ENCODE measurements at regions not wholly inside any gene's neighbourhood (a gene's known extent, or its start where the extent isn't known, plus 50 kb on each side); places are given as distances from the start of the nearest gene placed in this dataset.

GRCh38 chr2:195322324-195322723 lies 334.7 kb upstream of the SLC39A10 start:
- peak overlapping the region; percentile 75 to 76 for H3K27ac ChIP-seq
- peak; percentile 5 to 69 for DNase-seq (ENCODE audit: low read depth in 1 of 2, low spot score in 1 of 2)
- H3K4me2 ChIP-seq = peak overlapping the region; percentile 55
- H3K9me3 ChIP-seq = 0 out of 3 replicates have a peak, but pooled peaks cover 5% of the 10 kb centered on the region
- 8% methylated on average over 4 of the region's 4 CpGs for WGBS (ENCODE audit: missing lambda C conversion rate)
- ChIA-PET CTCF (interaction anchor here (2.7 kb wide), 1 partner anchor 338 kb away, joined by 11 read pairs; no protein-coding TSS in a partner anchor), POLR2A (interaction anchor here (1.6 kb wide), 1 partner anchor 334 kb away, joined by 10 read pairs; the partner anchor contains the start of gene SLC39A10)
- TF ChIP-seq SMC3 (IDR thresholded peaks at IDR 0.05) = peak; percentile 20; the same call in 1 of the 3 replicates
- no peak for TF ChIP-seq PBX3 (IDR thresholded peaks at IDR 0.05)
- peak; percentile 69 for TF ChIP-seq GATA3 (IDR thresholded peaks at IDR 0.05; ENCODE audit: borderline replicate concordance)
- FAIRE-seq = no peak
- peak; percentile 48 to 56; a peak in 4 of 6 replicates for ATAC-seq
- no peak overlapping the region for H3K4me3 ChIP-seq
- H3K4me1 ChIP-seq = peaks cover 53% of the 10 kb centered on the region

- Histone ChIP-seq H3K4me1 (peaks cover 53% of the 10 kb centered on the region), H3K27ac (peak overlapping the region; percentile 75 to 79), H3K4me3 (no peak overlapping the region), H3K9me3 (0 out of 3 replicates have a peak, but pooled peaks cover 5% of the 10 kb centered on the region), H3K4me2 (peak overlapping the region; percentile 64)
- ChIA-PET POLR2A (interaction anchor here (2.5 kb wide), 1 partner anchor 336 kb away, joined by 8 read pairs; the partner anchor contains the start of gene SLC39A10), CTCF (interaction anchor here (0.7 to 3.0 kb wide), 2 partner anchors 301 to 340 kb away, joined by 3 to 13 read pairs; no protein-coding TSS in a partner anchor)
- TF ChIP-seq FOSL2 (IDR thresholded peaks at IDR 0.05) (no peak), FOSL2 (CRISPR knock-in tag; IDR thresholded peaks at IDR 0.05) (0 out of 2 replicates have a peak, but pooled peaks have one; percentile 2), RARB (CRISPR knock-in tag; IDR thresholded peaks at IDR 0.05) (no peak)
- FAIRE-seq (peak; percentile 80), DNase-seq (ENCODE audit: low read depth in 1 of 2, low spot score in 1 of 2) (peak in 1 of 2 experiments; percentile 40), ATAC-seq (peak in 1 of 2 experiments; percentile 27; a peak in 2 of 6 replicates)
- 8% methylated on average over 1 of the region's 1 CpG for WGBS (ENCODE audit: missing lambda C conversion rate)
These were observed 336.5 kb upstream of the SLC39A10 start for GRCh38 chr2:195320413-195320973.

GRCh38 chr2:195319548-195320412 lies 337.2 kb upstream of the SLC39A10 start:
- Histone ChIP-seq H3K27ac (peak overlapping the region; percentile 75 to 79), H3K4me1 (peaks cover 53% of the 10 kb centered on the region), H3K9me3 (0 out of 3 replicates have a peak, but pooled peaks cover 5% of the 10 kb centered on the region), H3K4me2 (peak overlapping the region; percentile 64), H3K4me3 (no peak overlapping the region; the same call in 2 of the 3 replicates)
- POLR2A ChIA-PET = interaction anchor here (0.9 to 2.5 kb wide), 4 partner anchors 241 to 749 kb away, joined by 3 to 8 read pairs (median 4); partner anchors contain the start of genes DNAH7 and SLC39A10
- WGBS (ENCODE audit: missing lambda C conversion rate) = 0% methylated on average over 1 of the region's 1 CpG
- ATAC-seq (peak in 1 of 2 experiments; percentile 62; a peak in 3 of 6 replicates), DNase-seq (ENCODE audit: low read depth in 1 of 2, low spot score in 1 of 2) (peak in 1 of 2 experiments; percentile 20), FAIRE-seq (no peak)
- CTCF ChIA-PET = interaction anchor here (0.6 to 3.0 kb wide), 6 partner anchors 15 to 1434 kb away, joined by 3 to 13 read pairs (median 3); no protein-coding TSS in a partner anchor
- TF ChIP-seq NPAS2 (CRISPR knock-in tag; IDR thresholded peaks at IDR 0.05; ENCODE audit: borderline replicate concordance) = no peak
- peak; percentile 50; the same call in 1 of the 2 replicates for TF ChIP-seq GATA3 (IDR thresholded peaks at IDR 0.05; ENCODE audit: borderline replicate concordance)
- TF ChIP-seq CEBPB (IDR thresholded peaks at IDR 0.05) = peak; percentile 39 to 78; a peak in 3 of 4 replicates

- Histone ChIP-seq H3K4me1 (peaks cover 53% of the 10 kb centered on the region), H3K4me2 (peak overlapping the region; percentile 64), H3K9me3 (0 out of 3 replicates have a peak, but pooled peaks cover 5% of the 10 kb centered on the region), H3K4me3 (no peak overlapping the region), H3K27ac (peak overlapping the region; percentile 75 to 79)
- CTCF ChIA-PET = interaction anchor here (0.6 to 3.0 kb wide), 7 partner anchors 15 to 1433 kb away, joined by 3 to 13 read pairs (median 3); no protein-coding TSS in a partner anchor
- no peak for TF ChIP-seq HOXB5 (CRISPR knock-in tag; IDR thresholded peaks at IDR 0.05)
- 0 out of 5 replicates have a peak, but pooled peaks of 1 of the 2 experiments have one; percentile 18 for TF ChIP-seq RAD21 (conservative IDR thresholded peaks at IDR 0.05 in 1 of 2, IDR thresholded peaks at IDR 0.05 in 1 of 2)
- TF ChIP-seq EHF (CRISPR knock-in tag; IDR thresholded peaks at IDR 0.05) = no peak
- peak; percentile 34; the same call in 1 of the 2 replicates for TF ChIP-seq GATA3 (IDR thresholded peaks at IDR 0.05; ENCODE audit: borderline replicate concordance)
- TF ChIP-seq FOXS1 (CRISPR knock-in tag; IDR thresholded peaks at IDR 0.05) = no peak
- TF ChIP-seq JUNB (IDR thresholded peaks at IDR 0.05) = peak; percentile 43; the same call in 1 of the 2 replicates
- DNase-seq (ENCODE audit: low read depth in 1 of 2, low spot score in 1 of 2) (peak; percentile 12 to 74), FAIRE-seq (peak; percentile 28), ATAC-seq (peak; percentile 69 to 89; a peak in 5 of 6 replicates)
- 3% methylated on average over 3 of the region's 3 CpGs for WGBS (ENCODE audit: missing lambda C conversion rate)
- POLR2A ChIA-PET = interaction anchor here (0.9 to 2.5 kb wide), 4 partner anchors 242 to 749 kb away, joined by 3 to 8 read pairs (median 4); partner anchors contain the start of genes DNAH7 and SLC39A10
These were observed 337.9 kb upstream of the SLC39A10 start for GRCh38 chr2:195319112-195319460.
